Esophagus (tissue), 2 donors: ENCODE measurements at regions not wholly inside any gene's neighbourhood (a gene's known extent, or its start where the extent isn't known, plus 50 kb on each side); places are given as distances from the start of the nearest gene placed in this dataset.

Source experiments
- H3K27ac ChIP-seq, 2 donors: one replicate each; pipeline ENCODE4 v1.5.1; 2013; ENCODE audit warnings: low read depth in 2 of 2, mild to moderate bottlenecking in 2 of 2, inconsistent platforms in 1 of 2, low read length in 1 of 2, moderate library complexity in 1 of 2
- H3K27me3 ChIP-seq, 2 donors: one replicate each; pipeline ENCODE4 v1.6.1; 2013; ENCODE audit warnings: low read length in 2 of 2, control low read depth in 1 of 2, mild to moderate bottlenecking in 1 of 2; ENCODE audit not compliant: insufficient read depth in 2 of 2, control insufficient read depth in 1 of 2
- H3K36me3 ChIP-seq, 2 donors: one replicate each; pipeline ENCODE4 v1.6.1; 2013; ENCODE audit warnings: low read length in 1 of 2; ENCODE audit not compliant: control insufficient read depth in 2 of 2, insufficient read depth in 2 of 2
- H3K4me1 ChIP-seq, 2 donors: one replicate each; pipeline ENCODE4 v1.6.1; 2013; ENCODE audit warnings: low read length in 1 of 2; ENCODE audit not compliant: control insufficient read depth in 2 of 2, insufficient read depth in 2 of 2
- H3K4me3 ChIP-seq, 2 donors: one replicate each; pipeline ENCODE4 v1.5.1; 2013; ENCODE audit warnings: low read length in 2 of 2, mild to moderate bottlenecking in 2 of 2, low read depth in 1 of 2, moderate library complexity in 1 of 2
- H3K9me3 ChIP-seq, 2 donors: one replicate each; pipeline ENCODE4 v1.6.1; 2013; ENCODE audit warnings: mild to moderate bottlenecking in 2 of 2, low read depth in 1 of 2, low read length in 1 of 2, moderate library complexity in 1 of 2; ENCODE audit not compliant: control insufficient read depth in 2 of 2, insufficient read depth in 1 of 2
- WGBS, 2 donors: extraction: QIAGEN DNeasy Blood & Tissue Kit; methylation state at CpG; one replicate each; pipeline ENCODE4 v1.1.7; 2013; 5-methylcytosine and 5-hydroxymethylcytosine counted together
- donor health status: healthy with polysubstance abuse.
- donor health status: Bipolar disorder and iron deficiency.

- WGBS, 2 donors = 92 to 93% methylated on average over 18 of the region's 18 CpGs
These were observed 178.8 kb downstream of the OPA1 start for GRCh38 chr3:193771653-193772421.

GRCh38 chr3:193772422-193772763 lies 179.4 kb downstream of the OPA1 start:
- Histone ChIP-seq H3K9me3 (no peaks in the 10 kb centered on the region), H3K27ac (no peak overlapping the region), H3K27me3 (no peaks in the 10 kb centered on the region), H3K36me3 (no peaks in the 10 kb centered on the region), H3K4me3 (no peak overlapping the region), H3K4me1 (no peaks in the 10 kb centered on the region)
- 63 to 68% methylated on average over 9 of the region's 9 CpGs for WGBS, 2 donors

More at GRCh38 chr3:193771653-193772421, 178.8 kb downstream of the OPA1 start:
- Histone ChIP-seq H3K27me3 (no peaks in the 10 kb centered on the region), H3K36me3 (no peaks in the 10 kb centered on the region), H3K9me3 (no peaks in the 10 kb centered on the region), H3K4me1 (no peaks in the 10 kb centered on the region), H3K4me3 (no peak overlapping the region), H3K27ac (no peak overlapping the region)

- Histone ChIP-seq H3K4me1 (no peaks in the 10 kb centered on the region), H3K9me3 (no peaks in the 10 kb centered on the region), H3K36me3 (no peaks in the 10 kb centered on the region), H3K4me3 (no peak overlapping the region), H3K27ac (no peak overlapping the region), H3K27me3 (no peaks in the 10 kb centered on the region)
- WGBS, 2 donors = 76 to 85% methylated on average over 8 of the region's 8 CpGs
These were observed 180.5 kb downstream of the OPA1 start for GRCh38 chr3:193773266-193774220.

DNA sequence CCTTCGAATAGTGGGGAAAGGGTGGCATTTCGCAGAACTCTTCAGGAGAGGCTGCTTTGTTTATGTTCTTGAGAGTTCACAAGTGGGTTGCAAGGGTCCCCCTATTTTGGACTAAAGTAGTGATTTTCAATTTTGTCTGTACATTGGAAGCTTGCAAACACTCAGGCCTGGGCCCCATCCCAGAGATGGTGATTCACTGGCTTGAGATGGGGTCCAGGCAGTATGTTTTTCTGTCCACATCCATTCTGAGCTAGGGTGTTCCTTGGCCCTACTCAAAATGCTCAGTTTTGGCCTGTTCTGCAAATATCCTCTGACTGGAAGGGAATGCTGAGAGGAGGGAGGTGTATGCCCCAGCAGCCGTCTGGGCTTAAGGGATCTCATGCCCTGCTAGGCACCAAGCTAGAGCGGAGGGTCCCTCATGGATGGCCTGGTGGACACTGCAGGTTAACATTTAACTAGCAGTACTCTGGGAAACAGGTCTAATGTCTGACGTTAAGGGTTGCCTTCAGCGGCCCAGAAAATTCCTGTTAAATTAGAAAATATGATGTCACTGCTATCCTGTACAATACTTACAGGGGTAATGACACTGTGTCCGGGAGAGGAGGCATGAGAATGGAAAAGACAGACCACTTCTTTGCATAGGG lies 181.4 kb downstream of the OPA1 start:
- Histone ChIP-seq H3K36me3 (no peaks in the 10 kb centered on the region), H3K9me3 (no peaks in the 10 kb centered on the region), H3K4me3 (no peak overlapping the region), H3K4me1 (no peaks in the 10 kb centered on the region), H3K27me3 (no peaks in the 10 kb centered on the region), H3K27ac (no peak overlapping the region)
- WGBS, 2 donors = 79 to 87% methylated on average over 7 of the region's 7 CpGs

DNA sequence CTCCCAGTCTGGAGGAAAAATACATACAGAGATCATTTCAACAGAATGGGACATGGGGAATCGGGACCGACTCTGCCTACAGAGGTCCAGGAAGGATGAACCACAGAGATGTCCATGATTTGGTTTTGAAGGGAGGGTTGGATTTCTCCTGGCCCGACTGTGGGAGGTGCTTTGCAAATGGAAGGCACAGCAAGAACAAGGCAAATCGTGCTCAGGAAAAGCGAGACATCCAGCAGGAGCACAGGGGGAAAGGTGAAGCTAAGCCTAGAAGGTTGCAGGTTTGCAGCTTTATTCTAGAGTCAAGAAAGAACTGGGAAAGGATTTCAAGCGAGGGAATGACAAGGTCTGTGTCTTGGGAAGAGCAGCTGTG lies 181.9 kb downstream of the OPA1 start:
- H3K27ac ChIP-seq = no peak overlapping the region
- WGBS, 2 donors = 90 to 94% methylated on average over 6 of the region's 6 CpGs
- H3K36me3 ChIP-seq = no peaks in the 10 kb centered on the region
- no peaks in the 10 kb centered on the region for H3K27me3 ChIP-seq
- H3K4me3 ChIP-seq = no peak overlapping the region
- H3K9me3 ChIP-seq = no peaks in the 10 kb centered on the region
- no peaks in the 10 kb centered on the region for H3K4me1 ChIP-seq

DNA sequence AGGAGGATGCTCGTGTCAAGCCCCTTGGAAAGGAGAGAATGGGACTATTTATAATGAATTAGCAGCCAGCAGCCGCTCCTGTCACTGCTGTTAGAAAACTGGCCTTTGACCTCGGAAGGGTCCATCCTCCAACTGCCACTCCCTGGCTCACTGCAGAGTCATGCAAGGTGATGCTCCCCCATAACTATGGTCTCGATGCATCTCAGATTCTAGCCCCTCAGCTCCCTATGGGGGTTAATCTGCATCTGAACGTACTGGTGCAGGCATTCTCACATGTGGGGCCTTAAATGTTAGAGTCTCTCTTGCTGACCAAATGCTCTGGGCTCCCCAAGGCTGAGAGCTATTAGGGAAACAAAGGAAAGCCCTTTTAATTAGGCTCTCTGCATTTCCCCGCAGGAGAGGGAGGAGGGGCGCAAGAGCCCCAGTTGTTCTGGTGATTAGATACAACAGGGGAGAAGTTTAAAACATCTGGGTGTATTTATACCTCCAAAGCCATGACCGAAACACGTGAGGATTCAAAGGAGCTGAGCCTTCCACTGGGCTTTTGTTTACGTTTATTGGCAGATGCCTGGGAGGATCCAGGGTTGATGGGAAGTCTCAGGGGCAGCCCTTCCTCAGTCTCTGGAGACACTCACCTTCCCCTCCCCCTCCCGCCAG lies 182.5 kb downstream of the OPA1 start:
- Histone ChIP-seq H3K27me3 (no peaks in the 10 kb centered on the region), H3K4me1 (no peaks in the 10 kb centered on the region), H3K4me3 (no peak overlapping the region), H3K9me3 (no peaks in the 10 kb centered on the region), H3K27ac (no peak overlapping the region), H3K36me3 (no peaks in the 10 kb centered on the region)
- 84 to 90% methylated on average over 11 of the region's 11 CpGs for WGBS, 2 donors

DNA sequence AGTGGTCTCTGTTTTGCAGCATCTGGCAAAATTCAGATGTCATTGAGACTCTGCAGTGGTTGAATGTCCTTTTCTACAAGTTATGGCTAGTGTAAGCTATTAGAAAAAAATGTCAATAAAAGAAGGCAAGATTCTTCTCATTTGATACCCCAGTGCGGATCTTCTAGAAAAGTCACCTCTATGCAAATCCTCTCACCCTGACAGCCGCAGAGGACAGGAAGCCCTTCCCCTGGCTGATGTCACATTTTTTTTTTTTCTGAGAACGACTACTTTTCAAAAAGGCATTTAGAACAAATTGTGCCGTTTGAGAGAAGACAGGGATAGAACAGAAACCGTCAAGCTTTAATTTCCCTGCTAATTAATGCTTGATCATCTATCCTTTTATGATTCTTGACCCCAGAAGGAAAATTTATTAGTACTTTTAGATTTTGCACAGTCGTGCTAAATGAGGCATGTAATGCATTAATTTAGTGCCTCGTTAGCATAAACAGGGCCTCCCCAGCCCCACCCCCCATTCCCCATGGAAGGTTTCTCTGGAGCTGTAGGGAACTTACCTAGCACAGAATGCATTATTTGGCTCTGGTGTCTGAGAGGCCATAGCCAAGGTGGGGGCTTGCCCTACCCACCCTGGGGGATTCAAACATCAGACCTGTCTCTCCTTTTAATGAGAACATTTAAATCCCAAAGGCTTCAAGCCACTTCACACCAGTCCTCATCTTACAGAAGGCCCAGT lies 183.8 kb downstream of the OPA1 start:
- Histone ChIP-seq H3K36me3 (no peaks in the 10 kb centered on the region), H3K27ac (no peak overlapping the region), H3K9me3 (no peaks in the 10 kb centered on the region), H3K4me1 (no peaks in the 10 kb centered on the region), H3K4me3 (no peak overlapping the region), H3K27me3 (no peaks in the 10 kb centered on the region)
- 68 to 74% methylated on average over 7 of the region's 7 CpGs for WGBS, 2 donors

- 64 to 69% methylated on average over 9 of the region's 9 CpGs for WGBS, 2 donors
- no peaks in the 10 kb centered on the region for H3K27me3 ChIP-seq
- no peak overlapping the region for H3K4me3 ChIP-seq
These were observed 184.5 kb downstream of the OPA1 start for GRCh38 chr3:193777524-193777923.

GRCh38 chr3:193778676-193779075 lies 185.7 kb downstream of the OPA1 start:
- Histone ChIP-seq H3K9me3 (no peaks in the 10 kb centered on the region), H3K27ac (no peak overlapping the region), H3K36me3 (no peaks in the 10 kb centered on the region), H3K4me3 (no peak overlapping the region), H3K4me1 (no peaks in the 10 kb centered on the region), H3K27me3 (no peaks in the 10 kb centered on the region)
- 86 to 87% methylated on average over 10 of the region's 10 CpGs for WGBS, 2 donors

More at GRCh38 chr3:193777524-193777923, 184.5 kb downstream of the OPA1 start:
- Histone ChIP-seq H3K9me3 (no peaks in the 10 kb centered on the region), H3K27ac (no peak overlapping the region), H3K36me3 (no peaks in the 10 kb centered on the region), H3K4me1 (no peaks in the 10 kb centered on the region)
